GM23338 (cell line): ENCODE measurements at regions not wholly inside any gene's neighbourhood (a gene's known extent, or its start where the extent isn't known, plus 50 kb on each side); places are given as distances from the start of the nearest gene placed in this dataset.

Experiments used
- ATAC-seq: fragments of 200-7000 bp; cut with Tn5 transposase; 3 replicates; pipeline ENCODE4 v1.9.1; 2020
- DNase-seq: peaks from one replicate; pipeline ENCODE4 v3.0.0-alpha.2; 2015; ENCODE audit warnings: low spot score
- H2AFZ ChIP-seq: fragments of 200-600 bp; sonication (generic); 2 replicates; pipeline ENCODE4 v1.8.0; 2016; ENCODE audit warnings: antibody characterized with exemption, mild to moderate bottlenecking, moderate library complexity
- H3F3A ChIP-seq: fragments of 200-600 bp; sonication (generic); replicated peaks from 2 replicates; pipeline ENCODE4 v1.8.0; 2017; ENCODE audit warnings: antibody characterized with exemption, mixed run types, low read depth
- H3K27ac ChIP-seq: fragments of 200-600 bp; sonication (generic); 2 replicates; pipeline ENCODE4 v1.6.1; 2016; ENCODE audit warnings: low read depth
- H3K27me3 ChIP-seq: fragments of 200-600 bp; sonication (generic); 2 replicates; pipeline ENCODE4 v1.8.0; 2016; ENCODE audit warnings: mild to moderate bottlenecking, mixed run types, moderate library complexity; ENCODE audit not compliant: insufficient read depth
- H3K36me3 ChIP-seq: fragments of 200-600 bp; sonication (generic); 2 replicates; pipeline ENCODE4 v1.8.0; 2016; ENCODE audit warnings: mild to moderate bottlenecking; ENCODE audit not compliant: insufficient read depth
- H3K4me1 ChIP-seq: fragments of 200-600 bp; sonication (generic); 2 replicates; pipeline ENCODE4 v1.8.0; 2016; ENCODE audit warnings: mild to moderate bottlenecking, moderate library complexity; ENCODE audit not compliant: insufficient read depth
- H3K4me2 ChIP-seq: fragments of 200-600 bp; sonication (generic); 2 replicates; pipeline ENCODE4 v1.7.1; 2017; ENCODE audit warnings: mixed run types
- H3K4me3 ChIP-seq: fragments of 200-600 bp; sonication (generic); 2 replicates; pipeline ENCODE4 v1.6.1; 2016; ENCODE audit warnings: mixed run types
- H3K79me2 ChIP-seq: fragments of 200-600 bp; sonication (generic); replicated peaks from 2 replicates; pipeline ENCODE4 v1.8.0; 2017; ENCODE audit warnings: mild to moderate bottlenecking; ENCODE audit not compliant: insufficient read depth
- H3K9me2 ChIP-seq: fragments of 200-600 bp; sonication (generic); 2 replicates; pipeline ENCODE4 v1.8.0; 2017; ENCODE audit not compliant: insufficient read depth
- H4K20me1 ChIP-seq: fragments of 200-600 bp; sonication (generic); replicated peaks from 2 replicates; pipeline ENCODE4 v1.8.0; 2017; ENCODE audit warnings: mild to moderate bottlenecking; ENCODE audit not compliant: insufficient read depth
- H3K27ac Mint-ChIP-seq: 2 replicates; pipeline ENCODE4 v1.8.0; 2020; ENCODE audit warnings: inconsistent platforms, mild to moderate bottlenecking, moderate library complexity, mixed read lengths
- H3K27me3 Mint-ChIP-seq: 3 replicates; pipeline ENCODE4 v1.8.0; 2022; ENCODE audit warnings: low read depth, mild to moderate bottlenecking, moderate library complexity, mixed read lengths, inconsistent platforms; ENCODE audit not compliant: insufficient read depth, poor library complexity
- H3K36me3 Mint-ChIP-seq: 3 replicates; pipeline ENCODE4 v1.8.0; 2021; ENCODE audit warnings: low read depth, mild to moderate bottlenecking, inconsistent platforms, moderate library complexity, mixed read lengths
- H3K4me1 Mint-ChIP-seq: 3 replicates; pipeline ENCODE4 v1.8.0; 2020; ENCODE audit warnings: mild to moderate bottlenecking, inconsistent platforms, mixed read lengths
- H3K4me3 Mint-ChIP-seq: 3 replicates; pipeline ENCODE4 v1.8.0; 2021; ENCODE audit warnings: moderate library complexity, mild to moderate bottlenecking, inconsistent platforms, mixed read lengths
- H3K9me3 Mint-ChIP-seq: 3 replicates; pipeline ENCODE4 v1.8.0; 2020; ENCODE audit warnings: moderate library complexity, mild to moderate bottlenecking, inconsistent platforms, mixed read lengths
- CREB1 ChIP-seq: fragments of 250-450 bp; sonication (Bioruptor Pico); IDR thresholded peaks from 2 replicates; pipeline ENCODE4 v1.5.0; 2020; ENCODE audit warnings: low read depth, mild to moderate bottlenecking, moderate library complexity
- CTCF ChIP-seq, 2 experiments: fragments of 200-600 bp in 1 of 2; sonication (generic) in 1 of 2; conservative IDR thresholded peaks; 2 replicates each; pipeline versions ENCODE4 v1.5.1 to v1.6.1; 2016 to 2017; ENCODE audit warnings: antibody characterized with exemption in 2 of 2, low read depth in 2 of 2, mild to moderate bottlenecking in 2 of 2, moderate library complexity in 1 of 2
- EZH2 ChIP-seq: fragments of 200-600 bp; sonication (generic); IDR thresholded peaks from one replicate; pipeline ENCODE4 v1.8.0; 2017; ENCODE audit warnings: antibody characterized with exemption, mild to moderate bottlenecking, low read depth; ENCODE audit not compliant: unreplicated experiment
- EZH2phosphoT487 ChIP-seq: fragments of 200-600 bp; sonication (generic); IDR thresholded peaks from one replicate; pipeline ENCODE4 v1.8.1; 2018; ENCODE audit warnings: antibody characterized with exemption; ENCODE audit not compliant: unreplicated experiment
- JUNB ChIP-seq: IDR thresholded peaks from one replicate; pipeline ENCODE4 v1.6.1; 2016; ENCODE audit warnings: antibody characterized with exemption; ENCODE audit not compliant: unreplicated experiment
- NANOG ChIP-seq: IDR thresholded peaks from 2 replicates; pipeline ENCODE4 v1.6.1; 2016; ENCODE audit warnings: antibody characterized with exemption, borderline replicate concordance
- POLR2AphosphoS5 ChIP-seq: IDR thresholded peaks from 2 replicates; pipeline ENCODE4 v1.6.1; 2016; ENCODE audit warnings: antibody characterized with exemption, low read depth
- STAT1 ChIP-seq: IDR thresholded peaks from one replicate; pipeline ENCODE4 v1.6.1; 2016; ENCODE audit warnings: antibody characterized with exemption; ENCODE audit not compliant: unreplicated experiment
- ZNF114 ChIP-seq: fragments of 250-450 bp; sonication (Bioruptor Pico); IDR thresholded peaks from 2 replicates; pipeline ENCODE4 v1.5.0; 2020; ENCODE audit warnings: mild to moderate bottlenecking, moderate library complexity
- ZNF331 ChIP-seq: fragments of 250-450 bp; sonication (Bioruptor Pico); IDR thresholded peaks from 2 replicates; pipeline ENCODE4 v1.5.0; 2020; ENCODE audit warnings: low read depth, mild to moderate bottlenecking, moderate library complexity
- ZNF462 ChIP-seq: fragments of 250-450 bp; sonication (Bioruptor Pico); IDR thresholded peaks from 2 replicates; pipeline ENCODE4 v1.5.0; 2020; ENCODE audit warnings: mild to moderate bottlenecking, moderate library complexity
- TF ChIP-seq, protein P1 (sequence below): IDR thresholded peaks from 2 replicates; pipeline ENCODE4 v1.6.1; 2016; ENCODE audit warnings: antibody characterized with exemption
- TF ChIP-seq, protein P2 (sequence below): IDR thresholded peaks from one replicate; pipeline ENCODE4 v1.6.1; 2018; ENCODE audit warnings: antibody characterized with exemption; ENCODE audit not compliant: unreplicated experiment

- H3K27me3 Mint-ChIP-seq: peaks cover 2% of the 10 kb centered on the region
- peak overlapping the region; percentile 39; the same call in 1 of the 2 replicates for H3K27ac ChIP-seq
- no peaks in the 10 kb centered on the region for H3F3A ChIP-seq
These were observed 193.6 kb downstream of the SLC39A8 start for GRCh38 chr4:102151696-102152095.

More at GRCh38 chr4:102151696-102152095, 193.6 kb downstream of the SLC39A8 start:
- ATAC-seq (no peak), DNase-seq (no peak)
- TF ChIP-seq EZH2phosphoT487: no peak
- no peak for TF ChIP-seq CREB1 (CRISPR knock-in tag)
- no peak for TF ChIP-seq POLR2AphosphoS5
- TF ChIP-seq, protein P1, sequence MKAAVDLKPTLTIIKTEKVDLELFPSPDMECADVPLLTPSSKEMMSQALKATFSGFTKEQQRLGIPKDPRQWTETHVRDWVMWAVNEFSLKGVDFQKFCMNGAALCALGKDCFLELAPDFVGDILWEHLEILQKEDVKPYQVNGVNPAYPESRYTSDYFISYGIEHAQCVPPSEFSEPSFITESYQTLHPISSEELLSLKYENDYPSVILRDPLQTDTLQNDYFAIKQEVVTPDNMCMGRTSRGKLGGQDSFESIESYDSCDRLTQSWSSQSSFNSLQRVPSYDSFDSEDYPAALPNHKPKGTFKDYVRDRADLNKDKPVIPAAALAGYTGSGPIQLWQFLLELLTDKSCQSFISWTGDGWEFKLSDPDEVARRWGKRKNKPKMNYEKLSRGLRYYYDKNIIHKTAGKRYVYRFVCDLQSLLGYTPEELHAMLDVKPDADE: no peak
- no peak for TF ChIP-seq ZNF114 (CRISPR knock-in tag)
- no peak for TF ChIP-seq STAT1
- TF ChIP-seq ZNF331 (CRISPR knock-in tag): no peak
- no peak for TF ChIP-seq ZNF462
- no peak for TF ChIP-seq NANOG
- TF ChIP-seq, protein P2, sequence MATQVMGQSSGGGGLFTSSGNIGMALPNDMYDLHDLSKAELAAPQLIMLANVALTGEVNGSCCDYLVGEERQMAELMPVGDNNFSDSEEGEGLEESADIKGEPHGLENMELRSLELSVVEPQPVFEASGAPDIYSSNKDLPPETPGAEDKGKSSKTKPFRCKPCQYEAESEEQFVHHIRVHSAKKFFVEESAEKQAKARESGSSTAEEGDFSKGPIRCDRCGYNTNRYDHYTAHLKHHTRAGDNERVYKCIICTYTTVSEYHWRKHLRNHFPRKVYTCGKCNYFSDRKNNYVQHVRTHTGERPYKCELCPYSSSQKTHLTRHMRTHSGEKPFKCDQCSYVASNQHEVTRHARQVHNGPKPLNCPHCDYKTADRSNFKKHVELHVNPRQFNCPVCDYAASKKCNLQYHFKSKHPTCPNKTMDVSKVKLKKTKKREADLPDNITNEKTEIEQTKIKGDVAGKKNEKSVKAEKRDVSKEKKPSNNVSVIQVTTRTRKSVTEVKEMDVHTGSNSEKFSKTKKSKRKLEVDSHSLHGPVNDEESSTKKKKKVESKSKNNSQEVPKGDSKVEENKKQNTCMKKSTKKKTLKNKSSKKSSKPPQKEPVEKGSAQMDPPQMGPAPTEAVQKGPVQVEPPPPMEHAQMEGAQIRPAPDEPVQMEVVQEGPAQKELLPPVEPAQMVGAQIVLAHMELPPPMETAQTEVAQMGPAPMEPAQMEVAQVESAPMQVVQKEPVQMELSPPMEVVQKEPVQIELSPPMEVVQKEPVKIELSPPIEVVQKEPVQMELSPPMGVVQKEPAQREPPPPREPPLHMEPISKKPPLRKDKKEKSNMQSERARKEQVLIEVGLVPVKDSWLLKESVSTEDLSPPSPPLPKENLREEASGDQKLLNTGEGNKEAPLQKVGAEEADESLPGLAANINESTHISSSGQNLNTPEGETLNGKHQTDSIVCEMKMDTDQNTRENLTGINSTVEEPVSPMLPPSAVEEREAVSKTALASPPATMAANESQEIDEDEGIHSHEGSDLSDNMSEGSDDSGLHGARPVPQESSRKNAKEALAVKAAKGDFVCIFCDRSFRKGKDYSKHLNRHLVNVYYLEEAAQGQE: no peak
- no peak for TF ChIP-seq JUNB
- no peak for TF ChIP-seq CTCF (conservative IDR thresholded peaks at IDR 0.05; ENCODE audit: low read depth in 2 of 2)
- no peak for TF ChIP-seq EZH2
- peaks cover 18% of the 10 kb centered on the region; the same call in 2 of the 3 replicates for H3K4me1 Mint-ChIP-seq
- Histone ChIP-seq H3K79me2 (no peaks in the 10 kb centered on the region), H3K27me3 (no peaks in the 10 kb centered on the region), H3K36me3 (no peaks in the 10 kb centered on the region), H4K20me1 (no peaks in the 10 kb centered on the region; the same call in 1 of the 2 replicates), H3K4me1 (peaks cover 15% of the 10 kb centered on the region), H2AFZ (peak overlapping the region; percentile 60), H3K9me2 (0 out of 2 replicates have a peak, but pooled peaks cover 3% of the 10 kb centered on the region), H3K4me3 (no peak overlapping the region), H3K4me2 (peak overlapping the region; percentile 58)
- H3K4me3 Mint-ChIP-seq: no peak overlapping the region
- no peaks in the 10 kb centered on the region for H3K36me3 Mint-ChIP-seq
- no peaks in the 10 kb centered on the region for H3K9me3 Mint-ChIP-seq
- no peak overlapping the region; the same call in 1 of the 2 replicates for H3K27ac Mint-ChIP-seq
